PC-9 (cell line): ENCODE measurements at regions not wholly inside any gene's neighbourhood (a gene's known extent, or its start where the extent isn't known, plus 50 kb on each side); places are given as distances from the start of the nearest gene placed in this dataset.

Experiments
- CTCF ChIP-seq: fragments of 200-600 bp; sonication (generic); conservative IDR thresholded peaks from 2 replicates; pipeline ENCODE4 v1.6.1; 2017; ENCODE audit warnings: mixed run types, antibody characterized with exemption, mild to moderate bottlenecking, moderate library complexity
- EZH2 ChIP-seq: fragments of 200-600 bp; sonication (generic); IDR thresholded peaks from 2 replicates; pipeline ENCODE4 v1.8.0; 2017; ENCODE audit warnings: antibody characterized with exemption, low read depth

GRCh38 chr16:86897486-86897885 lies 319.1 kb downstream of the FOXL1 start:
- TF ChIP-seq CTCF (no peak), EZH2 (no peak)
